ENCODE measurements at regions not wholly inside any gene's neighbourhood (a gene's known extent, or its start where the extent isn't known, plus 50 kb on each side); places are given as distances from the start of the nearest gene placed in this dataset.

DNA sequence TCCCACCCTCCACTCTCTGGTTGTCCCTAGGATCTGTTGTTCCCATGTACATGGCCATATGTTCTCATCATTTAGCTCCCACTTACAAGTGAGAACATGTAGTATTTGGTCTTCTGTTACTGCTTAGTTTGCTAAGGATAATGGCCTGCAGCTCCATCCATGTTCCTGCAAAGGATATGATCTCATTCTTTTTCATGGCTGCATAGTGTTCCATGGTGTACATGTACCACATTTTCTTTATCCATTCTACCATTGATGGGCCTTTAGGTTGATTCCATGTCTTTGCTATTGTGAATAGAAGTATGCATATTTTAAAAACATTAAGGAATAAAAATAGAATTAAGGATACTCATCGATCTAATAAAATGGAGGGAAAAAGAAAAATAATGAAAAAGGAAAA, 278.4 kb downstream of the MBNL1 start:
- DNase-seq = no peak
- H3K4me3 ChIP-seq (ENCODE audit: low read depth, low read length) = no peak overlapping the region
- no peaks in the 10 kb centered on the region for H3K27me3 ChIP-seq (ENCODE audit: insufficient read depth, low read depth, severe bottlenecking)
- no peaks in the 10 kb centered on the region for H3K36me3 ChIP-seq
- H3K9me3 ChIP-seq (ENCODE audit: severe bottlenecking) = no peaks in the 10 kb centered on the region
- TF ChIP-seq, protein P1, sequence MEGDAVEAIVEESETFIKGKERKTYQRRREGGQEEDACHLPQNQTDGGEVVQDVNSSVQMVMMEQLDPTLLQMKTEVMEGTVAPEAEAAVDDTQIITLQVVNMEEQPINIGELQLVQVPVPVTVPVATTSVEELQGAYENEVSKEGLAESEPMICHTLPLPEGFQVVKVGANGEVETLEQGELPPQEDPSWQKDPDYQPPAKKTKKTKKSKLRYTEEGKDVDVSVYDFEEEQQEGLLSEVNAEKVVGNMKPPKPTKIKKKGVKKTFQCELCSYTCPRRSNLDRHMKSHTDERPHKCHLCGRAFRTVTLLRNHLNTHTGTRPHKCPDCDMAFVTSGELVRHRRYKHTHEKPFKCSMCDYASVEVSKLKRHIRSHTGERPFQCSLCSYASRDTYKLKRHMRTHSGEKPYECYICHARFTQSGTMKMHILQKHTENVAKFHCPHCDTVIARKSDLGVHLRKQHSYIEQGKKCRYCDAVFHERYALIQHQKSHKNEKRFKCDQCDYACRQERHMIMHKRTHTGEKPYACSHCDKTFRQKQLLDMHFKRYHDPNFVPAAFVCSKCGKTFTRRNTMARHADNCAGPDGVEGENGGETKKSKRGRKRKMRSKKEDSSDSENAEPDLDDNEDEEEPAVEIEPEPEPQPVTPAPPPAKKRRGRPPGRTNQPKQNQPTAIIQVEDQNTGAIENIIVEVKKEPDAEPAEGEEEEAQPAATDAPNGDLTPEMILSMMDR (IDR thresholded peaks at IDR 0.05; ENCODE audit: low read depth, low read length) = no peak
- H3K27ac ChIP-seq = no peak overlapping the region

- Histone ChIP-seq H3K27ac (no peak overlapping the region), H3K27me3 (ENCODE audit: insufficient read depth, low read depth, severe bottlenecking) (no peaks in the 10 kb centered on the region), H3K36me3 (no peaks in the 10 kb centered on the region), H3K9me3 (ENCODE audit: severe bottlenecking) (no peaks in the 10 kb centered on the region), H3K4me3 (ENCODE audit: low read depth, low read length) (no peak overlapping the region)
- DNase-seq = no peak
- TF ChIP-seq, protein P1 (IDR thresholded peaks at IDR 0.05; ENCODE audit: low read depth, low read length) = no peak
Measured at GRCh38 chr3:152549263-152549662, 280.5 kb downstream of the MBNL1 start.

DNA sequence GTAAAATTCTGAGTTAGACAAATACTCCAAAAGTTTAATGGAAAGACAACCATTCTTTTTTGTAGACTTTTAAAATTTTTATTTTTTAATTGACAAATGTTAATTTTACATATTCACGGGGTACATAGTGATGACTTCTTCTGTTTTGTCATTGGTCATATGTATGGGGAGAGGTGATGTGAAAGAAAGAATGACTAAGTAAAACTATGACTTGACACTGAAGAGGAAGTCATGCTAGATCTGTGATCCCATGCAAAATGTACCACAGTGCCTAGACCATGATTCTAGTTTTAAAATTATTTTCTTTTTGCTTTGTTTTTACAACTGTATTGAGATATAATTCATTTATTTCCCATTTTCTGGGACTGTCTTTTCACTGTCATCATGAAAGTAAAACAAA, 281.6 kb downstream of the MBNL1 start:
- no peak overlapping the region for H3K4me3 ChIP-seq (ENCODE audit: low read depth, low read length)
- TF ChIP-seq, protein P1 (IDR thresholded peaks at IDR 0.05; ENCODE audit: low read depth, low read length) = no peak
- no peak overlapping the region for H3K27ac ChIP-seq
- no peak for DNase-seq
- H3K9me3 ChIP-seq (ENCODE audit: severe bottlenecking) = no peaks in the 10 kb centered on the region
- no peaks in the 10 kb centered on the region for H3K36me3 ChIP-seq
- no peaks in the 10 kb centered on the region for H3K27me3 ChIP-seq (ENCODE audit: insufficient read depth, low read depth, severe bottlenecking)

DNA sequence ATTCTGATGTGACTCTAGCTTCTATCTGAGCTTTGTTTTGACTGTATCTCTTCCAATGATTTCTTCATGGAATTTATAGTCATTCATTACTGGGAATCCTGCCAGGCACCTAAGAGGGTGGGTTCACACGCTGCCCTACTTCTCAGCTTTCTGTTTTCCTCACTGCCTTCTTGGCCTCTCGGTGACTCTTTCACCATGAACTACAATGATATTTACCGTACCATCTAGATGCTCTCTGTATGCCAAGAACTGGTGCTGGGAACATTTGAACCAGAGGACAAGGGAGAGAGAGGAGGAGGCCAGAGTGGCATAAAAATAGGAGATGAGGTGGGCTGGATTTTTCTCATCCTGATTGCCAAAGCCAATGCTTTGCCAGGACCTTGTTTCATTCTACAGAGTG, 280.0 kb upstream of the P2RY1 start:
- TF ChIP-seq, protein P1 (IDR thresholded peaks at IDR 0.05; ENCODE audit: low read depth, low read length) = no peak
- H3K27me3 ChIP-seq (ENCODE audit: insufficient read depth, low read depth, severe bottlenecking) = no peaks in the 10 kb centered on the region
- no peak overlapping the region for H3K27ac ChIP-seq
- no peaks in the 10 kb centered on the region for H3K9me3 ChIP-seq (ENCODE audit: severe bottlenecking)
- no peaks in the 10 kb centered on the region for H3K36me3 ChIP-seq
- H3K4me3 ChIP-seq (ENCODE audit: low read depth, low read length) = no peak overlapping the region
- no peak for DNase-seq

GRCh38 chr3:152555666-152556291, 279.2 kb upstream of the P2RY1 start:
- TF ChIP-seq, protein P1 (IDR thresholded peaks at IDR 0.05; ENCODE audit: low read depth, low read length) = no peak
- no peaks in the 10 kb centered on the region for H3K27me3 ChIP-seq (ENCODE audit: insufficient read depth, low read depth, severe bottlenecking)
- no peaks in the 10 kb centered on the region for H3K9me3 ChIP-seq (ENCODE audit: severe bottlenecking)
- H3K36me3 ChIP-seq = no peaks in the 10 kb centered on the region
- DNase-seq = no peak
- H3K4me3 ChIP-seq (ENCODE audit: low read depth, low read length) = no peak overlapping the region
- H3K27ac ChIP-seq = no peak overlapping the region

DNA sequence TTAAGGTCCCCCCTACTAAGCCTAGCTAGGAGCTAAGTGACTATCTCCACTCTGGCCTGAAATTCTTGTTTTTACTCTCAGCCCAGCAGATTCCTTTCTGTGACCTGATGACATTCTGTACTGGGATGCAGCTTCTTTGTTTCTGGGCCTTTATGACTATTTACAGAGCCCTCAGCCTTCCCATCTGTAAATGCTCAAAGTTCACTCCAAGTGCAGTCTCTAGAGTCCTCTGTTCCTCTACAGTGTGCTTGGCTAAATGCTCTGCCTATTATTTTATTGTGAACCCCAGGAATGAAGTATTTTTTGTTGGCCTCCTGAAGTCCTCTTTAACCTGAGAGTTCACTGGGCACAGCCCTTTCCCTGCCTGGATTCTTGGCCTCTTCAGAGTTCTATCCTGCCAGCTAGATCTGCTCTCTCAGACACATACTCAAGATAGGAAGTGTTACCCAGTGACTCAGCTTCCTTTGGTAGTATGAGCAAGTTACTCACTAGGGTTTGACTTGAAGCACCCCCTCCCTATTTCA, 278.1 kb upstream of the P2RY1 start:
- Histone ChIP-seq H3K4me3 (ENCODE audit: low read depth, low read length) (no peak overlapping the region), H3K27ac (no peak overlapping the region), H3K36me3 (no peaks in the 10 kb centered on the region), H3K27me3 (ENCODE audit: insufficient read depth, low read depth, severe bottlenecking) (no peaks in the 10 kb centered on the region), H3K9me3 (ENCODE audit: severe bottlenecking) (no peaks in the 10 kb centered on the region)
- no peak for DNase-seq
- TF ChIP-seq, protein P1 (IDR thresholded peaks at IDR 0.05; ENCODE audit: low read depth, low read length) = no peak

All from WERI-Rb-1 (cell line).